Ovary (tissue), 3 donors: ENCODE measurements at regions not wholly inside any gene's neighbourhood (a gene's known extent, or its start where the extent isn't known, plus 50 kb on each side); places are given as distances from the start of the nearest gene placed in this dataset.

Experiments used
- POLR2A ChIP-seq: fragments of 450-650 bp; IDR thresholded peaks from one replicate; pipeline ENCODE4 v1.6.1; 2017; ENCODE audit warnings: antibody characterized with exemption, mild to moderate bottlenecking, moderate library complexity
- TF ChIP-seq, protein P1 (sequence below), 3 donors: fragments of 450-650 bp in 2 of 3; fragments of 200-600 bp in 1 of 3; IDR thresholded peaks; one replicate each; pipeline versions ENCODE4 v1.5.1 to v1.8.0; 2016 to 2022; ENCODE audit warnings: antibody characterized with exemption in 3 of 3, mild to moderate bottlenecking in 1 of 3
- donor health status: DM: no; HTN: no; CAD: no.

DNA sequence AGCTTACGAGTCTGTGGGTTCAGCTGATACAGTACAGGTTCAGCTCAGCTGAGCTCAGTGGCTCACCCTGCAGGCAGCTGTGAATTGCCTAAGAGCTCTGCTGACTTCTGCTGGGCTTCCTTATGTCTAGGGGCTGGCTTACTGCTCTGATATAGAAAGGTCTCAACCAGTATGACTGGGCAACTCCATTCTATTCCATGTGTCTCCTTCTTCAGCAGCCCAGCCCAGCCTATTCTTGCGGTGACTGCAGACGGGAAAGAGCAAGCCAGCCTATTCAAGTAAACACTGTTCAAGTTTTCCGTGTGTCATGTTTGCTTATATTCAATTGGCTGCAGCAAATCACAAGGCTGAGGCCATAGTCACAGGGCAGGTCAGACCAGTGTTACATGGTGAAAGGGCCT, 615.4 kb upstream of the ZFP42 start:
- TF ChIP-seq, protein P1, sequence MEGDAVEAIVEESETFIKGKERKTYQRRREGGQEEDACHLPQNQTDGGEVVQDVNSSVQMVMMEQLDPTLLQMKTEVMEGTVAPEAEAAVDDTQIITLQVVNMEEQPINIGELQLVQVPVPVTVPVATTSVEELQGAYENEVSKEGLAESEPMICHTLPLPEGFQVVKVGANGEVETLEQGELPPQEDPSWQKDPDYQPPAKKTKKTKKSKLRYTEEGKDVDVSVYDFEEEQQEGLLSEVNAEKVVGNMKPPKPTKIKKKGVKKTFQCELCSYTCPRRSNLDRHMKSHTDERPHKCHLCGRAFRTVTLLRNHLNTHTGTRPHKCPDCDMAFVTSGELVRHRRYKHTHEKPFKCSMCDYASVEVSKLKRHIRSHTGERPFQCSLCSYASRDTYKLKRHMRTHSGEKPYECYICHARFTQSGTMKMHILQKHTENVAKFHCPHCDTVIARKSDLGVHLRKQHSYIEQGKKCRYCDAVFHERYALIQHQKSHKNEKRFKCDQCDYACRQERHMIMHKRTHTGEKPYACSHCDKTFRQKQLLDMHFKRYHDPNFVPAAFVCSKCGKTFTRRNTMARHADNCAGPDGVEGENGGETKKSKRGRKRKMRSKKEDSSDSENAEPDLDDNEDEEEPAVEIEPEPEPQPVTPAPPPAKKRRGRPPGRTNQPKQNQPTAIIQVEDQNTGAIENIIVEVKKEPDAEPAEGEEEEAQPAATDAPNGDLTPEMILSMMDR (IDR thresholded peaks at IDR 0.05) = no peak
- TF ChIP-seq POLR2A = no peak
